Endothelial cell of umbilical vein (primary cell): ENCODE measurements at regions not wholly inside any gene's neighbourhood (a gene's known extent, or its start where the extent isn't known, plus 50 kb on each side); places are given as distances from the start of the nearest gene placed in this dataset.

Experiments used
- BruUV-seq: library from RNA; stranded (reverse); fragments of 400-500 nt; replicated peaks from 2 replicates; lab custom pipeline; 2021; lab: Mats Ljungman, UMichigan
- CTCF ChIA-PET: fragments of 300-600, 350-600 bp; sonication (Branson Sonifier 250); formaldehyde crosslinking; loops from one replicate; lab custom pipeline; 2021; ENCODE audit warnings: antibody characterized with exemption, inconsistent platforms; lab: Charles Lee
- POLR2A ChIA-PET: fragments of 300-600, 350-600 bp; sonication (Branson Sonifier 250); formaldehyde crosslinking; loops from one replicate; lab custom pipeline; 2021; ENCODE audit warnings: antibody characterized with exemption, inconsistent platforms; lab: Charles Lee
- DNase-seq: peaks from one replicate; pipeline ENCODE4 v3.0.0-alpha.2; 2011; ENCODE audit warnings: low read depth, low spot score
- FAIRE-seq: peaks from 2 replicates; lab custom pipeline; 2011; peaks lifted over from hg19 to GRCh38; lab: Jason Lieb, UNC
- H2AFZ ChIP-seq: 2 replicates; pipeline ENCODE4 v1.6.0; 2012; ENCODE audit warnings: low read depth, low read length, control low read depth, inconsistent platforms
- H3K27ac ChIP-seq: 2 replicates; pipeline ENCODE4 v1.5.1; 2011; ENCODE audit warnings: low read depth, mild to moderate bottlenecking, control low read depth, low read length, moderate library complexity; ENCODE audit not compliant: insufficient read depth
- H3K27me3 ChIP-seq, 2 experiments: 2 replicates each; pipeline versions ENCODE4 v1.6.0 to v1.6.1; 2011; ENCODE audit warnings: low read length in 2 of 2, mixed read lengths in 1 of 2; ENCODE audit not compliant: control insufficient read depth in 2 of 2, insufficient read depth in 2 of 2
- H3K36me3 ChIP-seq, 2 experiments: 2 replicates in 1 of 2; 3 replicates in 1 of 2; pipeline ENCODE4 v1.5.1; 2011; ENCODE audit warnings: low read length in 2 of 2, mild to moderate bottlenecking in 1 of 2, moderate library complexity in 1 of 2; ENCODE audit not compliant: control insufficient read depth in 2 of 2, insufficient read depth in 2 of 2; ENCODE audit errors: extremely low read depth in 1 of 2
- H3K4me1 ChIP-seq: 3 replicates; pipeline ENCODE4 v1.5.1; 2011; ENCODE audit warnings: mild to moderate bottlenecking, low read length; ENCODE audit not compliant: control insufficient read depth, insufficient read depth; ENCODE audit errors: extremely low read depth
- H3K4me2 ChIP-seq: 2 replicates; pipeline ENCODE4 v1.6.1; 2011; ENCODE audit warnings: low read length, control low read depth, mixed read lengths; ENCODE audit not compliant: insufficient read depth
- H3K4me3 ChIP-seq, 3 experiments: fragments of 200-600 bp in 1 of 3; sonication (generic), shearing (Covaris generic) in 1 of 3; replicated peaks in 1 of 3; 2 replicates each; pipeline ENCODE4 v1.5.1; 2011 to 2016; ENCODE audit warnings: control low read depth in 3 of 3, low read length in 3 of 3, mild to moderate bottlenecking in 2 of 3, inconsistent platforms in 1 of 3, low read depth in 1 of 3, moderate library complexity in 1 of 3; ENCODE audit not compliant: insufficient read depth in 1 of 3
- H3K79me2 ChIP-seq: 2 replicates; pipeline ENCODE4 v1.6.0; 2012; ENCODE audit warnings: low read length, inconsistent platforms; ENCODE audit not compliant: control insufficient read depth, insufficient read depth
- H3K9ac ChIP-seq: replicated peaks from 2 replicates; pipeline ENCODE3; 2011; ENCODE audit warnings: low read length, control low read depth; ENCODE audit not compliant: insufficient read depth; ENCODE audit errors: extremely low read depth
- H3K9me1 ChIP-seq: replicated peaks from 3 replicates; pipeline ENCODE4 v1.6.0; 2011; ENCODE audit warnings: mild to moderate bottlenecking, low read length; ENCODE audit not compliant: control insufficient read depth, insufficient read depth; ENCODE audit errors: extremely low read depth
- H3K9me3 ChIP-seq: replicated peaks from 2 replicates; pipeline ENCODE4 v1.5.1; 2012; ENCODE audit warnings: low read length, inconsistent platforms; ENCODE audit not compliant: control insufficient read depth, insufficient read depth
- H4K20me1 ChIP-seq: replicated peaks from 2 replicates; pipeline ENCODE3; 2011; ENCODE audit warnings: mild to moderate bottlenecking, low read length; ENCODE audit not compliant: control insufficient read depth, insufficient read depth; ENCODE audit errors: extremely low read depth
- CTCF ChIP-seq, 2 donors: IDR thresholded peaks; 1 replicate in 1 of 2; 2 replicates in 1 of 2; pipeline ENCODE4 v1.5.1; 2011; ENCODE audit warnings: low read length in 2 of 2, mild to moderate bottlenecking in 2 of 2, moderate library complexity in 2 of 2, control low read depth in 1 of 2, inconsistent platforms in 1 of 2, low read depth in 1 of 2; ENCODE audit not compliant: insufficient read depth in 1 of 2; ENCODE audit errors: extremely low read depth in 1 of 2
- EZH2 ChIP-seq: IDR thresholded peaks from 2 replicates; pipeline ENCODE4 v1.6.1; 2012; ENCODE audit warnings: borderline replicate concordance, low read depth, mild to moderate bottlenecking, moderate library complexity, low read length, inconsistent platforms; ENCODE audit not compliant: severe bottlenecking
- FOS ChIP-seq: IDR thresholded peaks from 2 replicates; pipeline ENCODE4 v1.6.1; 2011; ENCODE audit warnings: mild to moderate bottlenecking, low read length, moderate library complexity, borderline replicate concordance; ENCODE audit not compliant: insufficient read depth
- GATA2 ChIP-seq: IDR thresholded peaks from 2 replicates; pipeline ENCODE4 v1.7.0; 2011; ENCODE audit warnings: low read depth, mild to moderate bottlenecking, moderate library complexity, mixed read lengths, low read length; ENCODE audit not compliant: insufficient read length, insufficient read depth
- JUN ChIP-seq: IDR thresholded peaks from 2 replicates; pipeline ENCODE4 v1.6.1; 2011; ENCODE audit warnings: borderline replicate concordance, low read depth; ENCODE audit not compliant: insufficient read length, insufficient read depth
- MAX ChIP-seq: IDR thresholded peaks from 2 replicates; pipeline ENCODE4 v1.6.1; 2011; ENCODE audit not compliant: insufficient read depth, insufficient read length
- MYC ChIP-seq: IDR thresholded peaks from one replicate; pipeline ENCODE4 v1.6.1; 2011; ENCODE audit warnings: mild to moderate bottlenecking, low read depth, low read length
- POLR2A ChIP-seq: IDR thresholded peaks from 2 replicates; pipeline ENCODE4 v1.6.1; 2012; ENCODE audit warnings: low read depth, mild to moderate bottlenecking, control low read depth, low read length
- POLR2AphosphoS5 ChIP-seq: IDR thresholded peaks from 2 replicates; pipeline ENCODE4 v1.6.1; 2012; ENCODE audit warnings: low read depth, mild to moderate bottlenecking, control low read depth, low read length, moderate library complexity; ENCODE audit not compliant: insufficient read depth
- dilution Hi-C: fragments of 300-500 bp; cut with MboI; formaldehyde crosslinking; loops from one replicate; pipeline ENCODE4 v1.15.0; 2019; ENCODE audit warnings: low sequenced_read_pairs; ENCODE audit not compliant: extremely low pct_ligation_motif_present
- intact Hi-C: fragments of 100-400 bp; cut with micrococcal nuclease; formaldehyde crosslinking; loops from one replicate; pipeline ENCODE4 v1.10.0; 2022

GRCh38 chr5:171672556-171672955 lies 113.1 kb upstream of the SMIM23 start:
- Histone ChIP-seq H3K4me3 (no peak overlapping the region), H3K27ac (no peak overlapping the region), H3K4me2 (no peak overlapping the region), H3K9ac (no peak overlapping the region), H3K9me1 (no peaks in the 10 kb centered on the region), H3K36me3 (no peaks in the 10 kb centered on the region), H2AFZ (no peak overlapping the region), H3K27me3 (peaks cover 0 to 2% of the 10 kb centered on the region in 2 experiments), H3K79me2 (no peaks in the 10 kb centered on the region), H3K4me1 (peaks cover 7% of the 10 kb centered on the region), H4K20me1 (no peaks in the 10 kb centered on the region), H3K9me3 (no peaks in the 10 kb centered on the region)
- DNase-seq (no peak), FAIRE-seq (no peak)
- dilution Hi-C loops (no loop called here), intact Hi-C loops (no loop called here)
- POLR2A ChIA-PET: no interaction called here
- CTCF ChIA-PET: interaction anchor here (0.9 kb wide), 1 partner anchor 8 kb away, joined by 3 read pairs; no protein-coding TSS in a partner anchor
- TF ChIP-seq POLR2AphosphoS5 (no peak), FOS (no peak), MYC (no peak), JUN (no peak), CTCF (IDR thresholded peaks at IDR 0.05; ENCODE audit: extremely low read depth in 1 of 2, insufficient read depth in 1 of 2, low read depth in 1 of 2, low read length in 2 of 2) (no peak), EZH2 (no peak), MAX (no peak), POLR2A (no peak), GATA2 (no peak)
- BruUV-seq: no TSS peak
